Left renal cortex interstitium (tissue), 4 donors: ENCODE measurements at regions not wholly inside any gene's neighbourhood (a gene's known extent, or its start where the extent isn't known, plus 50 kb on each side); places are given as distances from the start of the nearest gene placed in this dataset.
"Not testable (repeated sequence)": the region's sequence is repeated elsewhere in the genome, so short reads cannot be mapped to it uniquely, and the experiment has no call there.

Source experiments
- DNase-seq, 4 donors: peaks; one replicate each; pipeline ENCODE4 v3.0.0-alpha.2; 2013; ENCODE audit warnings: low read depth in 4 of 4, low spot score in 2 of 4, missing footprints in 1 of 4

- DNase-seq = no peak
These were observed 1100.4 kb upstream of the COX7C start for GRCh38 chr5:85517386-85517785.

- DNase-seq = no peak
These were observed 1084.2 kb upstream of the COX7C start for GRCh38 chr5:85533341-85534047.

GRCh38 chr5:85538362-85538761, 1079.4 kb upstream of the COX7C start:
- no peak for DNase-seq

- DNase-seq = no peak
These were observed 1072.6 kb upstream of the COX7C start for GRCh38 chr5:85545129-85545528.

GRCh38 chr5:85549229-85549628, 1068.5 kb upstream of the COX7C start:
- DNase-seq = no peak

GRCh38 chr5:85549836-85550599, 1067.7 kb upstream of the COX7C start:
- DNase-seq = no peak

GRCh38 chr5:85556464-85556863, 1061.3 kb upstream of the COX7C start:
- DNase-seq = no peak

GRCh38 chr5:85576666-85577065, 1041.1 kb upstream of the COX7C start:
- no peak for DNase-seq

GRCh38 chr5:85587806-85588205, 1029.9 kb upstream of the COX7C start:
- DNase-seq = not testable (repeated sequence)

GRCh38 chr5:85588268-85588667, 1029.5 kb upstream of the COX7C start:
- not testable (repeated sequence) for DNase-seq

- no peak for DNase-seq
These were observed 1027.0 kb upstream of the COX7C start for GRCh38 chr5:85590764-85591163.

- no peak for DNase-seq
These were observed 1026.4 kb upstream of the COX7C start for GRCh38 chr5:85591311-85591710.

GRCh38 chr5:85602843-85603242, 1014.9 kb upstream of the COX7C start:
- DNase-seq = no peak

- no peak for DNase-seq
These were observed 1013.4 kb upstream of the COX7C start for GRCh38 chr5:85604378-85604777.

GRCh38 chr5:85604786-85605185, 1013.0 kb upstream of the COX7C start:
- no peak for DNase-seq

- DNase-seq = no peak
These were observed 1012.4 kb upstream of the COX7C start for GRCh38 chr5:85605381-85605780.

GRCh38 chr5:85614489-85614888, 1003.3 kb upstream of the COX7C start:
- no peak for DNase-seq

- no peak for DNase-seq
These were observed 996.1 kb upstream of the COX7C start for GRCh38 chr5:85621668-85622067.

GRCh38 chr5:85628153-85628552, 989.6 kb upstream of the COX7C start:
- no peak for DNase-seq

GRCh38 chr5:85638495-85639125, 979.1 kb upstream of the COX7C start:
- not testable (repeated sequence) for DNase-seq

- DNase-seq = no peak
These were observed 971.7 kb upstream of the COX7C start for GRCh38 chr5:85646036-85646435.

GRCh38 chr5:85646641-85647040, 971.1 kb upstream of the COX7C start:
- no peak for DNase-seq
